Kidney (tissue), 13 donors: ENCODE measurements at regions not wholly inside any gene's neighbourhood (a gene's known extent, or its start where the extent isn't known, plus 50 kb on each side); places are given as distances from the start of the nearest gene placed in this dataset.

ENCODE experiments used
- DNase-seq, 5 donors: peaks; one replicate each; pipeline ENCODE4 v3.0.0-alpha.2; 2013 to 2020
- FAIRE-seq: peaks from 2 replicates; lab custom pipeline; 2012; peaks lifted over from hg19 to GRCh38; lab: Jason Lieb, UNC
- H3K27ac ChIP-seq, 2 donors: one replicate each; pipeline ENCODE4 v1.7.0; 2013; ENCODE audit warnings: low read depth in 2 of 2, low read length in 2 of 2, inconsistent platforms in 1 of 2
- H3K27me3 ChIP-seq: one replicate; pipeline ENCODE4 v1.7.1; 2013; ENCODE audit warnings: low read length, inconsistent platforms; ENCODE audit not compliant: control insufficient read depth, insufficient read depth
- H3K36me3 ChIP-seq, 3 donors: one replicate each; pipeline versions ENCODE4 v1.7.0 to v1.7.1; 2013; ENCODE audit warnings: low read length in 3 of 3, control low read depth in 1 of 3, inconsistent platforms in 1 of 3; ENCODE audit not compliant: insufficient read depth in 3 of 3, control insufficient read depth in 2 of 3
- H3K4me1 ChIP-seq, 3 donors: one replicate each; pipeline versions ENCODE4 v1.7.0 to v1.7.1; 2013; ENCODE audit warnings: low read length in 3 of 3, inconsistent platforms in 1 of 3, low read depth in 1 of 3; ENCODE audit not compliant: control insufficient read depth in 2 of 3, insufficient read depth in 2 of 3
- H3K4me3 ChIP-seq, 3 donors: one replicate each; pipeline versions ENCODE4 v1.7.0 to v1.8.1; 2013; ENCODE audit warnings: low read length in 3 of 3, control low read depth in 1 of 3, inconsistent platforms in 1 of 3
- H3K9ac ChIP-seq, 3 donors: one replicate each; pipeline versions ENCODE4 v1.7.0 to v1.7.1; 2013; ENCODE audit warnings: low read length in 3 of 3, control low read depth in 1 of 3, inconsistent platforms in 1 of 3
- H3K9me3 ChIP-seq, 3 donors: one replicate each; pipeline versions ENCODE4 v1.7.0 to v1.7.1; 2013; ENCODE audit warnings: low read length in 3 of 3, control low read depth in 1 of 3, inconsistent platforms in 1 of 3; ENCODE audit not compliant: control insufficient read depth in 2 of 3, insufficient read depth in 1 of 3
- CTCF ChIP-seq: IDR thresholded peaks from 3 replicates; pipeline ENCODE4 v1.5.1; 2012; ENCODE audit warnings: mild to moderate bottlenecking, moderate library complexity, borderline replicate concordance; ENCODE audit not compliant: insufficient read depth; ENCODE audit errors: extremely low read depth
- intact Hi-C: fragments of 100-400 bp; cut with DNase I; formaldehyde crosslinking; loops from one replicate; pipeline ENCODE4 v1.11.1; 2022
- donor health status: control.
- donor health status: control.
- donor health status: control.
- donor health status: control.
- donor health status: control.
- donor health status: DM: yes; HTN: yes; CAD: no.
- donor health status: Normal renal cell carcinoma (clear cell type).

DNA sequence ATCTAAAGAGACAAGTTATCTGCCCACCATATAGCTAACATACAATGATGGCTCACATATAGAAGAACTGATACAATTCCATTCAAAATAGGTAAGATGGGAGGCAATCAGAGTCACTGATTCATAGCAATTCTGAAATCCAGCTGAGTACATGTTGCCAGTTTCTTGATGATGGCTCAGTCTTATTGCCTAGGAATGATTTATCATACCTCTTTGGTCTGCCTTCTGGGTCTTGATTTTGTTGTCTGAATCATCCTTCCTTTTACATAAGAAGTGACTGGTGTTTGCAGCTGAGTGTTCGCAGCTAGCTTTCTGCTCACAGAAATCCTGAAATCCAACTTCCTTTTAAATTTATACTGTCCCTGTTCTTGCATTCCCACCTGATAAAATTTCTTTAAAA, 463.2 kb upstream of the MGAT4C start:
- Histone ChIP-seq H3K27ac (no peak overlapping the region), H3K4me3 (no peak overlapping the region), H3K36me3 (no peaks in the 10 kb centered on the region), H3K27me3 (no peaks in the 10 kb centered on the region), H3K9me3 (no peaks in the 10 kb centered on the region), H3K9ac (no peak overlapping the region), H3K4me1 (no peaks in the 10 kb centered on the region)
- TF ChIP-seq CTCF: no peak
- FAIRE-seq: no peak
- intact Hi-C loops: no loop called here
- DNase-seq: no peak

DNA sequence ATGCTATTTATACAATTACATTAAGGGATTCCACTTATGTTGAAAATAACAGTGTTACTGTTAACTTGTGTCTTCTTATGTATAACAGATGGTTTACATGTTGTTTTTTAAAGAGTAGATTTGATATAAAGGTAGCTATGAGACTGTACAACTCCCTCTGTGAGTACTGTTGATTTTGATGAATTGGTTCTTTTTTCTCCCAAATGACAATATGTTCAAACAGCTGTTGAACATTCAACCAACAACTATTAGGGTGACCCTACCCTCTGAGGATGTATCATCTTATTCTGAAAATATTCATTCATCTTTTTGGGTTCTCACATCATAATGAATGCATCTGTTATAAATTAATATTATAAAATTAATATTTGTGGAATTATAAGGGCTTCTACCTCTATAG, 456.9 kb upstream of the MGAT4C start:
- Histone ChIP-seq H3K4me1 (no peaks in the 10 kb centered on the region), H3K4me3 (no peak overlapping the region), H3K9me3 (no peaks in the 10 kb centered on the region), H3K9ac (no peak overlapping the region), H3K36me3 (no peaks in the 10 kb centered on the region), H3K27ac (no peak overlapping the region), H3K27me3 (no peaks in the 10 kb centered on the region)
- intact Hi-C loops: no loop called here
- no peak for TF ChIP-seq CTCF
- DNase-seq (no peak), FAIRE-seq (no peak)

- intact Hi-C loops: no loop called here
- Histone ChIP-seq H3K9me3 (no peaks in the 10 kb centered on the region), H3K9ac (no peak overlapping the region), H3K4me1 (no peaks in the 10 kb centered on the region), H3K36me3 (no peaks in the 10 kb centered on the region), H3K27me3 (no peaks in the 10 kb centered on the region), H3K4me3 (no peak overlapping the region), H3K27ac (no peak overlapping the region)
- no peak for TF ChIP-seq CTCF
- FAIRE-seq (no peak), DNase-seq (no peak)
These were observed 456.2 kb upstream of the MGAT4C start for GRCh38 chr12:86712425-86712843.

- no peaks in the 10 kb centered on the region for H3K9me3 ChIP-seq
- no peak for TF ChIP-seq CTCF
- no peaks in the 10 kb centered on the region for H3K27me3 ChIP-seq
- no peak overlapping the region for H3K9ac ChIP-seq
- no peak overlapping the region for H3K27ac ChIP-seq
- intact Hi-C loops: no loop called here
- DNase-seq (no peak), FAIRE-seq (no peak)
- no peaks in the 10 kb centered on the region for H3K4me1 ChIP-seq
- H3K4me3 ChIP-seq: no peak overlapping the region
- H3K36me3 ChIP-seq: no peaks in the 10 kb centered on the region
These were observed 455.5 kb upstream of the MGAT4C start for GRCh38 chr12:86711731-86712130.
